Esophagus squamous epithelium (tissue), 5 donors: ENCODE measurements at regions not wholly inside any gene's neighbourhood (a gene's known extent, or its start where the extent isn't known, plus 50 kb on each side); places are given as distances from the start of the nearest gene placed in this dataset.
"Not testable (repeated sequence)": the region's sequence is repeated elsewhere in the genome, so short reads cannot be mapped to it uniquely, and the experiment has no call there.

Experiments used
- DNase-seq: peaks from one replicate; lab custom pipeline; 2025; lab: John Stamatoyannopoulos, UW
- H3K27ac ChIP-seq, 4 donors: fragments of 200-600 bp; sonication (generic); one replicate each; pipeline ENCODE4 v1.5.1; 2016 to 2019; ENCODE audit warnings: mild to moderate bottlenecking in 1 of 4
- H3K27me3 ChIP-seq, 4 donors: fragments of 200-600 bp; sonication (generic); 1 replicate in 3 of 4; 2 replicates in 1 of 4; pipeline versions ENCODE4 v1.5.1 to v1.6.0; 2017 to 2021; ENCODE audit warnings: antibody characterized with exemption in 1 of 4
- H3K36me3 ChIP-seq, 3 donors: fragments of 200-600 bp; sonication (generic); one replicate each; pipeline ENCODE4 v1.5.1; 2016 to 2019
- H3K4me1 ChIP-seq, 3 donors: fragments of 200-600 bp; sonication (generic); one replicate each; pipeline ENCODE4 v1.5.1; 2017 to 2019
- H3K4me3 ChIP-seq, 4 donors: fragments of 200-600 bp; sonication (generic); 1 replicate in 3 of 4; 2 replicates in 1 of 4; pipeline ENCODE4 v1.5.1; 2016 to 2019; ENCODE audit warnings: mild to moderate bottlenecking in 2 of 4, moderate library complexity in 1 of 4
- H3K9me3 ChIP-seq, 3 donors: fragments of 200-600 bp; sonication (generic); one replicate each; pipeline ENCODE4 v1.5.1; 2016 to 2019
- POLR2A ChIP-seq, 4 donors: fragments of 450-650 bp; IDR thresholded peaks; one replicate each; pipeline ENCODE4 v1.6.1; 2017; ENCODE audit warnings: antibody characterized with exemption in 4 of 4, mild to moderate bottlenecking in 4 of 4, moderate library complexity in 3 of 4
- WGBS, 2 donors: methylation state at CpG; one replicate each; pipeline ENCODE4 v1.1.5; 2018; 5-methylcytosine and 5-hydroxymethylcytosine counted together
- intact Hi-C: fragments of 100-400 bp; cut with DNase I; formaldehyde crosslinking; loops from one replicate; pipeline ENCODE4 v1.15.0; 2022
- TF ChIP-seq, protein P1 (sequence below), 6 experiments: fragments of 450-650 bp in 4 of 6; fragments of 200-600 bp in 2 of 6; sonication (generic) in 2 of 6; IDR thresholded peaks; one replicate each; pipeline ENCODE4 v1.5.1; 2016 to 2019; ENCODE audit warnings: antibody characterized with exemption in 6 of 6, mild to moderate bottlenecking in 4 of 6, moderate library complexity in 4 of 6
- donor health status: DM: yes; HTN: yes; CAD: no.

DNA sequence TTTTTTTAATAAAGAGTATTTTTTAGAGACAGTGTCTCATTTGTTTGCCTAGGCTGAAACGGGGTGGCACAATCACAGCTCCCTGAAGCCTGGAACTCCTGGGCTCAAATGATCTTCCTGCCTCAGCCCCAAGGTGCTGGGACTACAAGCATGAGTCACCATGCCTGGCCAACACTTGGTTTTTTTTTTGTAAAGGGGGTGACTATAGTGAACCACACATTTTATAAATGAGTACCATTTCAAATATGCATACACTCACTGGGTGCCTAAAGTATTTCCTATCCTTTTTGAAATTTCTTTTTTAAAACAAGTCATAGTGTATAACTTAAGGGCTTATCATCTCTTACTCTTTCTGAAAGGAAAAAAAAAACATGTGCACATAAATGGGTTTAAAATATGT lies 325.2 kb upstream of the MEIS2 start:
- H3K9me3 ChIP-seq: peaks cover 0 to 4% (median 0%) of the 10 kb centered on the region in 3 donors
- no peak overlapping the region for H3K27ac ChIP-seq
- TF ChIP-seq, protein P1, sequence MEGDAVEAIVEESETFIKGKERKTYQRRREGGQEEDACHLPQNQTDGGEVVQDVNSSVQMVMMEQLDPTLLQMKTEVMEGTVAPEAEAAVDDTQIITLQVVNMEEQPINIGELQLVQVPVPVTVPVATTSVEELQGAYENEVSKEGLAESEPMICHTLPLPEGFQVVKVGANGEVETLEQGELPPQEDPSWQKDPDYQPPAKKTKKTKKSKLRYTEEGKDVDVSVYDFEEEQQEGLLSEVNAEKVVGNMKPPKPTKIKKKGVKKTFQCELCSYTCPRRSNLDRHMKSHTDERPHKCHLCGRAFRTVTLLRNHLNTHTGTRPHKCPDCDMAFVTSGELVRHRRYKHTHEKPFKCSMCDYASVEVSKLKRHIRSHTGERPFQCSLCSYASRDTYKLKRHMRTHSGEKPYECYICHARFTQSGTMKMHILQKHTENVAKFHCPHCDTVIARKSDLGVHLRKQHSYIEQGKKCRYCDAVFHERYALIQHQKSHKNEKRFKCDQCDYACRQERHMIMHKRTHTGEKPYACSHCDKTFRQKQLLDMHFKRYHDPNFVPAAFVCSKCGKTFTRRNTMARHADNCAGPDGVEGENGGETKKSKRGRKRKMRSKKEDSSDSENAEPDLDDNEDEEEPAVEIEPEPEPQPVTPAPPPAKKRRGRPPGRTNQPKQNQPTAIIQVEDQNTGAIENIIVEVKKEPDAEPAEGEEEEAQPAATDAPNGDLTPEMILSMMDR (IDR thresholded peaks at IDR 0.05): no peak
- TF ChIP-seq POLR2A (IDR thresholded peaks at IDR 0.05): no peak
- no peaks in the 10 kb centered on the region for H3K36me3 ChIP-seq
- no peak for DNase-seq
- no peak overlapping the region for H3K4me3 ChIP-seq
- no peaks in the 10 kb centered on the region for H3K4me1 ChIP-seq
- intact Hi-C loops: no loop called here
- 30 to 33% methylated on average over 1 of the region's 1 CpG for WGBS, 2 donors
- no peaks in the 10 kb centered on the region for H3K27me3 ChIP-seq

DNA sequence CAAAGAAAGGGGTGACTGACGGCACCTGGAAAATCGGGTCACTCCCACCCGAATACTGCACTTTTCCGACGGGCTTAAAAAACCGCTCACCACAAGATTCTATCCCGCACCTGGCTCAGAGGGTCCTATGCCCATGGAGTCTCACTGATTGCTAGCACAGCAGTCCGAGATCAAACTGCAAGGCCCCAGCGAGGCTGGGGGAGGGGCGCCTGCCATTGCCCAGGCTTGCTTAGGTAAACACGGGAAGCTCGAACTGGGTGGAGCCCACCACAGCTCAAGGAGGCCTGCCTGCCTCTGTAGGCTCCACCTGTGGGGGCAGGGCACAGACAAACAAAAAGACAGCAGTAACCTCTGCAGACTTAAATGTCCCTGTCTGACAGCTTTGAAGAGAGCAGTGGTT lies 327.0 kb upstream of the MEIS2 start:
- H3K27ac ChIP-seq, intact Hi-C loops, H3K36me3 ChIP-seq, H3K4me1 ChIP-seq, H3K27me3 ChIP-seq, H3K4me3 ChIP-seq, H3K9me3 ChIP-seq, DNase-seq: not testable (repeated sequence)
- WGBS, 2 donors: 95% methylated on average over 4 of the region's 12 CpGs; no CpG with 5 or more reads in 1 of the 2 donors

DNA sequence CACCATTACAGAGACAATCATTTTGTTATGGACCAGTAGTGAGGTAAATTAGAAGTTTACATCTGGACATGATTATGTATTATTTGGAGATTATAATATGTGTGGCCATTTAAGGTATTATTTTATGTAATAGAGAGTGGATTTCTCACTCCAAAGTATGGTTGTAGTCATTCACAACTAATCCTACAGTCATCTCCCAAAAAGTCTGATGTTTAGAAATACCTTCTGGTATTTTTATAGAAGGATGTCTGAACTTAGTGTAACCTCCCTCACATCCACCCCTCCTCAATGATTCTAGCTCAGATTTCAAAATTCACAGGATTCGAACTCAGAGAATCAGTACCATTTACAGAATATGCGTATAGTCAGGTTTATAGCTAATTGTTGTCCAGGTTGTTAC lies 346.6 kb upstream of the MEIS2 start:
- DNase-seq: no peak
- intact Hi-C loops: no loop called here
- WGBS, 2 donors: 86 to 90% methylated on average over 2 of the region's 2 CpGs

DNA sequence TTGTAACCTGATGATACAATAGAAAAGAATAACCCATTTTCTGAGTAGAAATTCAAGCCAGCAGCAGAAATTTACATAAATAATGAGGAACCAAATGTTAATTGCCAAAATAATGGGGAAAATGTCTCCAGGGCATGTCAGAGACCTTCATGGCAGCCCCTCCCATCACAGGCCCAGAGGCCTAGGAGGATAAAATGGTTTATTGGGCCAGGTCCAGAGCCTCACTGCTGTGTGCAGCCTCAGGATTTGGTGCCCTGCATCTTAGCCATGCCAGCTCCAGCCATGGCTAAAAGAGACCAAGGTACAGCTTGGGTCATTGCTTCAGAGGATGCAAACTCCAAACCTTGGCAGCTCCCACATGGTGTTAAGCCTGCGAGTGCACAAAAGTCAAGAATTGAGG lies 352.1 kb upstream of the MEIS2 start:
- 100% methylated on average over 1 of the region's 1 CpG; no CpG with 5 or more reads in 1 of the 2 donors for WGBS, 2 donors
- intact Hi-C loops: no loop called here
- H3K4me1 ChIP-seq: no peaks in the 10 kb centered on the region
- TF ChIP-seq POLR2A (IDR thresholded peaks at IDR 0.05): no peak
- TF ChIP-seq, protein P1 (IDR thresholded peaks at IDR 0.05): no peak
- H3K27me3 ChIP-seq: no peaks in the 10 kb centered on the region
- H3K27ac ChIP-seq: no peak overlapping the region
- peaks cover 0 to 18% (median 0%) of the 10 kb centered on the region in 3 donors for H3K9me3 ChIP-seq
- DNase-seq: no peak
- H3K36me3 ChIP-seq: no peaks in the 10 kb centered on the region
- H3K4me3 ChIP-seq: no peak overlapping the region

More for the DNA sequence above, 346.6 kb upstream of the MEIS2 start:
- Histone ChIP-seq H3K4me3 (no peak overlapping the region), H3K27me3 (no peaks in the 10 kb centered on the region), H3K36me3 (no peaks in the 10 kb centered on the region), H3K4me1 (no peaks in the 10 kb centered on the region), H3K9me3 (peaks cover 0 to 4% (median 0%) of the 10 kb centered on the region in 3 donors), H3K27ac (no peak overlapping the region)
- TF ChIP-seq POLR2A (IDR thresholded peaks at IDR 0.05): no peak
- TF ChIP-seq, protein P1 (IDR thresholded peaks at IDR 0.05): no peak

DNA sequence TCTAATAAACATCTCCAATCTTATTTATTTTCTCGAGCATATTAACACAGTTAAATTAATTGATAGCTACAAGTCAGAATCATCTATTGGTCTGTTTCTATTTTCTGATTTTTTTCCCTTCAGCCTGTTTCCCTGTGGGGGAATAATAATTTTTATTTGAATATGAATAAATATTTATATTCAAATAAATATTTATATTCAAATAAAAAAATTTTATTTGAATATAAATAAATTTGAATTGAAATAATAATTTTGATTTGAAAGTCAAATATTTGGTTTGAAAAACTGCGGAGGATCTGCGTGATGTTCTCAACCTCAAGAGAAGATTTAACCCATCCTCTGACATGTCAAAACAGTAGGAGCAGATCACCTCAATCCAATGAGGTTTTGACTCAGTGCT lies 380.1 kb upstream of the MEIS2 start:
- TF ChIP-seq, protein P1 (IDR thresholded peaks at IDR 0.05): no peak
- TF ChIP-seq POLR2A (IDR thresholded peaks at IDR 0.05): no peak
- no peaks in the 10 kb centered on the region for H3K27me3 ChIP-seq
- no peaks in the 10 kb centered on the region for H3K9me3 ChIP-seq
- no peak overlapping the region for H3K4me3 ChIP-seq
- H3K4me1 ChIP-seq: no peaks in the 10 kb centered on the region
- WGBS, 2 donors: 49 to 67% methylated on average over 3 of the region's 3 CpGs
- H3K27ac ChIP-seq: no peak overlapping the region
- no peak for DNase-seq
- no peaks in the 10 kb centered on the region for H3K36me3 ChIP-seq
- intact Hi-C loops: no loop called here

DNA sequence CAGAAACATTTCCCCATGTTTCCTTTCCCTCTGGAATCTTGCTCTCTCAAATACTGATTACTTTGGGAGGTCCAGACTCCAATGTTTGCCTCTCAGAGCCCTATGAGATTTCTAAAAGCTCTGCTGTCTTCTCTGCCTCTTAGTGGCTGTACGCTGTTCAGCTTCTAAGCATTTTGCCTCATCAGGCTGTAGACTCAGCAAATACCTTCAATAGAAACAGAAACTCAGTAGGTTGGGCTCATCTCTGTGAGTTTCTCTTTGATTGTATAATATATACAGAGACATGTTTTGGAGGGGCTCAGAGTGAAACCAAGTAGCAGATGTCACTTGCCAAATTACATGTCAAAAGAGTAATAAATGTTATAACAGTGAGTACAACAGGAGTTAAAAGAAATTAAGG lies 380.8 kb upstream of the MEIS2 start:
- Histone ChIP-seq H3K27ac (no peak overlapping the region), H3K9me3 (no peaks in the 10 kb centered on the region), H3K4me1 (no peaks in the 10 kb centered on the region), H3K36me3 (no peaks in the 10 kb centered on the region), H3K4me3 (no peak overlapping the region), H3K27me3 (no peaks in the 10 kb centered on the region)
- TF ChIP-seq POLR2A (IDR thresholded peaks at IDR 0.05): no peak
- TF ChIP-seq, protein P1 (IDR thresholded peaks at IDR 0.05): no peak
- DNase-seq: no peak
- 62 to 77% methylated on average over 1 of the region's 1 CpG for WGBS, 2 donors
- intact Hi-C loops: no loop called here
